PC-3 (cell line): ENCODE measurements at regions not wholly inside any gene's neighbourhood (a gene's known extent, or its start where the extent isn't known, plus 50 kb on each side); places are given as distances from the start of the nearest gene placed in this dataset.
A peak's percentile ranks its signal among the peaks of the same experiment; 100 is the strongest.
"Not testable (repeated sequence)": the region's sequence is repeated elsewhere in the genome, so short reads cannot be mapped to it uniquely, and the experiment has no call there.

Source experiments
- ATAC-seq: fragments of 200-7000 bp; cut with Tn5 transposase; 2 replicates; pipeline ENCODE4 v1.9.1; 2020; ENCODE audit warnings: mild to moderate bottlenecking, moderate library complexity
- BruUV-seq: library from RNA; stranded (reverse); fragments of 400-500 nt; replicated peaks from 2 replicates; lab custom pipeline; 2021; lab: Mats Ljungman, UMichigan
- CTCF ChIA-PET: fragments of 300-600 bp; sonication (Branson Sonifier 250); formaldehyde crosslinking; loops from one replicate; lab custom pipeline; 2022; ENCODE audit warnings: antibody characterized with exemption; lab: Charles Lee
- POLR2A ChIA-PET: fragments of 300-600 bp; sonication (Branson Sonifier 250); formaldehyde crosslinking; loops from one replicate; lab custom pipeline; 2022; ENCODE audit warnings: antibody characterized with exemption; ENCODE audit not compliant: unreplicated experiment; lab: Charles Lee
- DNase-seq: peaks from one replicate; pipeline ENCODE4 v3.0.0-alpha.2; 2015
- H2AFZ ChIP-seq: fragments of 300-600 bp; sonication (generic); 2 replicates; pipeline ENCODE4 v1.6.0; 2016; ENCODE audit warnings: antibody characterized with exemption, low read length
- H3F3A ChIP-seq: fragments of 300-600 bp; sonication (generic); one replicate; pipeline ENCODE4 v1.6.0; 2017; ENCODE audit warnings: antibody characterized with exemption, low read length, control low read depth, mild to moderate bottlenecking; ENCODE audit not compliant: unreplicated experiment
- H3K27ac ChIP-seq: fragments of 300-600 bp; sonication (generic); 2 replicates; pipeline ENCODE4 v1.5.1; 2016; ENCODE audit warnings: mild to moderate bottlenecking, low read length
- H3K27me3 ChIP-seq: fragments of 300-600 bp; sonication (generic); 2 replicates; pipeline ENCODE4 v1.6.1; 2016; ENCODE audit warnings: low read length, mixed read lengths
- H3K36me3 ChIP-seq: fragments of 300-600 bp; sonication (generic); 2 replicates; pipeline ENCODE4 v1.6.1; 2016; ENCODE audit warnings: low read depth, mixed run types, low read length, mixed read lengths
- H3K4me1 ChIP-seq: fragments of 300-600 bp; sonication (generic); 2 replicates; pipeline ENCODE4 v1.5.1; 2016; ENCODE audit warnings: low read length; ENCODE audit not compliant: insufficient read depth
- H3K4me2 ChIP-seq: fragments of 300-600 bp; sonication (generic); 2 replicates; pipeline ENCODE4 v1.6.0; 2016; ENCODE audit warnings: low read length
- H3K4me3 ChIP-seq: fragments of 300-600 bp; sonication (generic); 2 replicates; pipeline ENCODE4 v1.5.1; 2016; ENCODE audit warnings: mild to moderate bottlenecking, low read length, mixed read lengths
- H3K79me2 ChIP-seq: fragments of 300-600 bp; sonication (generic); 2 replicates; pipeline ENCODE4 v1.6.1; 2017; ENCODE audit warnings: low read length, mixed read lengths
- H3K9ac ChIP-seq: fragments of 300-600 bp; sonication (generic); 2 replicates; pipeline ENCODE4 v1.6.0; 2016; ENCODE audit warnings: mild to moderate bottlenecking, low read length
- H3K9me2 ChIP-seq: fragments of 300-600 bp; sonication (generic); replicated peaks from 2 replicates; pipeline ENCODE4 v1.6.1; 2016; ENCODE audit warnings: mixed run types, low read length, mixed read lengths
- H3K9me3 ChIP-seq: fragments of 300-600 bp; sonication (generic); 2 replicates; pipeline ENCODE4 v1.6.1; 2016; ENCODE audit warnings: low read length, mixed read lengths
- H4K20me1 ChIP-seq: fragments of 300-600 bp; sonication (generic); 2 replicates; pipeline ENCODE4 v1.6.1; 2016; ENCODE audit warnings: low read length, mixed read lengths
- EZH2 ChIP-seq: fragments of 300-600 bp; sonication (generic); IDR thresholded peaks from one replicate; pipeline ENCODE4 v1.6.1; 2017; ENCODE audit warnings: antibody characterized with exemption, mild to moderate bottlenecking, low read length; ENCODE audit not compliant: unreplicated experiment
- EZH2phosphoT487 ChIP-seq: fragments of 300-600 bp; sonication (generic); IDR thresholded peaks from 2 replicates; pipeline ENCODE4 v1.6.1; 2018; ENCODE audit warnings: mild to moderate bottlenecking, antibody characterized with exemption, low read length, borderline replicate concordance
- intact Hi-C: fragments of 100-400 bp; cut with micrococcal nuclease; formaldehyde crosslinking; loops from 2 replicates; pipeline ENCODE4 v1.9.0; 2023
- TF ChIP-seq, protein P1 (sequence below): fragments of 300-600 bp; sonication (generic); conservative IDR thresholded peaks from 2 replicates; pipeline ENCODE4 v1.5.1; 2017; ENCODE audit warnings: antibody characterized with exemption, low read depth, mild to moderate bottlenecking, low read length

DNA sequence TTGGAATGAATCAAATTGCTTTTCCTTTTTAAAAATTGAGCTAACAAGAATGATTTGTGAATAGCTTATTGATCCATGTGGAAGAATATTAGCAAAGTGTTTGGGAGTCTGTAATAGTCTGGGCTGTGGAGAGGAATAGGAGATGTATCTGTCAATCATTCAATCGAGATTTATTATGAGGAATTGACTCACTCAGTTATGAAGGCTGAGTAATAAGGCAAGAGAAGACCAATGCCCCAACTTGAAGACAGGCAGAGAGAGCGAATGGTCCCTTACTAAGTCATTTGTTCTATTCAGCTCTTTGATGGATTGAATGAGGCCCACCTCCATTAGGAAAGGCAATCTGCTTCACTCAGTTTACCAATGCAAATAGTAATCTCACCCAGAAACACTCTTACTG lies 403.0 kb downstream of the CD83 start:
- Histone ChIP-seq H3K9me3 (no peaks in the 10 kb centered on the region), H3K27ac (peak overlapping the region; percentile 42), H2AFZ (no peak overlapping the region), H4K20me1 (no peaks in the 10 kb centered on the region), H3K9me2 (no peaks in the 10 kb centered on the region), H3K4me3 (no peak overlapping the region), H3K79me2 (no peaks in the 10 kb centered on the region), H3K4me2 (no peak overlapping the region), H3K9ac (no peak overlapping the region), H3K27me3 (no peaks in the 10 kb centered on the region), H3K4me1 (peaks cover 5% of the 10 kb centered on the region; the same call in 1 of the 2 replicates), H3K36me3 (no peaks in the 10 kb centered on the region), H3F3A (no peaks in the 10 kb centered on the region)
- ATAC-seq, result no peak
- DNase-seq, result peak; percentile 57
- no TSS peak for BruUV-seq
- TF ChIP-seq, protein P1, sequence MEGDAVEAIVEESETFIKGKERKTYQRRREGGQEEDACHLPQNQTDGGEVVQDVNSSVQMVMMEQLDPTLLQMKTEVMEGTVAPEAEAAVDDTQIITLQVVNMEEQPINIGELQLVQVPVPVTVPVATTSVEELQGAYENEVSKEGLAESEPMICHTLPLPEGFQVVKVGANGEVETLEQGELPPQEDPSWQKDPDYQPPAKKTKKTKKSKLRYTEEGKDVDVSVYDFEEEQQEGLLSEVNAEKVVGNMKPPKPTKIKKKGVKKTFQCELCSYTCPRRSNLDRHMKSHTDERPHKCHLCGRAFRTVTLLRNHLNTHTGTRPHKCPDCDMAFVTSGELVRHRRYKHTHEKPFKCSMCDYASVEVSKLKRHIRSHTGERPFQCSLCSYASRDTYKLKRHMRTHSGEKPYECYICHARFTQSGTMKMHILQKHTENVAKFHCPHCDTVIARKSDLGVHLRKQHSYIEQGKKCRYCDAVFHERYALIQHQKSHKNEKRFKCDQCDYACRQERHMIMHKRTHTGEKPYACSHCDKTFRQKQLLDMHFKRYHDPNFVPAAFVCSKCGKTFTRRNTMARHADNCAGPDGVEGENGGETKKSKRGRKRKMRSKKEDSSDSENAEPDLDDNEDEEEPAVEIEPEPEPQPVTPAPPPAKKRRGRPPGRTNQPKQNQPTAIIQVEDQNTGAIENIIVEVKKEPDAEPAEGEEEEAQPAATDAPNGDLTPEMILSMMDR, result no peak
- no peak for TF ChIP-seq EZH2
- no peak for TF ChIP-seq EZH2phosphoT487
- CTCF ChIA-PET, result interaction anchor here (0.7 kb wide), 1 partner anchor 10 kb away, joined by 3 read pairs; no protein-coding TSS in a partner anchor
- intact Hi-C loops, result no loop called here
- POLR2A ChIA-PET, result no interaction called here

DNA sequence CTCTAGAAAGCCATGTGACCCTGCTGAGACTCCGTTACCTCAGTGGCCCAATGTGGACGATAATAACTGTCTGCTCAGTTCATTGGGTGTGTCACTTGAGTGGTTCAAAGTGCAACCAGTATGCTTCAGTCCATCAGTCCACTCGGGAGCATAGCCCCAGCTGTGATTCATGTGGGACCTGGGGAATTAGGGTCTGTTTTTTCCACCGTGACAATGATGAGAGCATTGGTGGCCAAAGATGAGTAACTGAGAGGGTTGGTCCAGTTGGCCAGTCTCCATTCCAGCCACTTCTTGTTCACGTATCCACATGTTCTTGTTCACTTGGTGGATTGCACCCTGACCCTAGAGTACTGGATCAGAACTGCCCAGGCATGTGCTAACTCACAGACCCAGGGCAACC lies 403.6 kb downstream of the CD83 start:
- intact Hi-C loops, result no loop called here
- Histone ChIP-seq H3K27ac (no peak overlapping the region), H3K36me3 (no peaks in the 10 kb centered on the region), H3K79me2 (no peaks in the 10 kb centered on the region), H3K9me2 (no peaks in the 10 kb centered on the region), H3K9ac (no peak overlapping the region), H3K4me1 (peaks cover 5% of the 10 kb centered on the region; the same call in 1 of the 2 replicates), H3K27me3 (no peaks in the 10 kb centered on the region), H3K9me3 (no peaks in the 10 kb centered on the region), H2AFZ (no peak overlapping the region), H3K4me2 (no peak overlapping the region), H3K4me3 (no peak overlapping the region), H4K20me1 (no peaks in the 10 kb centered on the region), H3F3A (no peaks in the 10 kb centered on the region)
- CTCF ChIA-PET, result no interaction called here
- TF ChIP-seq, protein P1, result no peak
- no peak for TF ChIP-seq EZH2
- TF ChIP-seq EZH2phosphoT487, result no peak
- no peak for DNase-seq
- POLR2A ChIA-PET, result no interaction called here
- ATAC-seq, result no peak
- BruUV-seq, result no TSS peak

DNA sequence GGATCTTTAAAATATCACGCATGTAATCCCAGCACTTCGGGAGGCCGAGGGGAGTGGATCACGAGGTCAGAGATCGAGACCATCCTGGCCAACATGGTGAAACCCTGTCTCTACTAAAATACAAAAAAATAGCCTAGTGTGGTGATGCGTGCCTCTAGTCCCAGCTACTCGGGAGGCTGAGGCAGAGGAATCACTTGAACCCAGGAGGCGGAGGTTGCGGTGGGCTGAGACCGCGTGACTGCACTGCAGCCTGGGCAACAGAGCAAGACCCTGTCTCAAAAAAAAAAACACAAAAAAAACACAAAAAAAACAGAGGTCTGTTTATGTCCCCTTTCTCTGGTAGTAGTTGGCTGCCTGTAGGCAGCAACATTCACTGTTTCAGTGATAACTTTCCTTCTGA lies 404.3 kb downstream of the CD83 start:
- H3K9ac ChIP-seq, H3K36me3 ChIP-seq, BruUV-seq, H3K4me2 ChIP-seq, H3K4me1 ChIP-seq, H2AFZ ChIP-seq, ATAC-seq, H3K27ac ChIP-seq, H3K9me3 ChIP-seq, POLR2A ChIA-PET, DNase-seq, H3F3A ChIP-seq, H4K20me1 ChIP-seq, CTCF ChIA-PET, H3K4me3 ChIP-seq, H3K9me2 ChIP-seq, H3K79me2 ChIP-seq, intact Hi-C loops, H3K27me3 ChIP-seq: not testable (repeated sequence)
